Left ventricle myocardium inferior (tissue), 1 donor: ENCODE measurements at regions not wholly inside any gene's neighbourhood (a gene's known extent, or its start where the extent isn't known, plus 50 kb on each side); places are given as distances from the start of the nearest gene placed in this dataset.

Source experiments
- DNase-seq: peaks from one replicate; pipeline ENCODE4 v3.0.0-alpha.2; 2020
- H3K27ac ChIP-seq: fragments of 200-600 bp; replicated peaks from 2 replicates; pipeline ENCODE4 v1.8.0; 2021
- H3K27me3 ChIP-seq: fragments of 200-600 bp; 2 replicates; pipeline ENCODE4 v1.8.0; 2021; ENCODE audit warnings: low read depth
- H3K36me3 ChIP-seq: fragments of 200-600 bp; 2 replicates; pipeline ENCODE4 v1.8.0; 2021
- H3K4me1 ChIP-seq: fragments of 200-600 bp; 2 replicates; pipeline ENCODE4 v1.8.0; 2021
- H3K4me3 ChIP-seq: fragments of 200-600 bp; 2 replicates; pipeline ENCODE4 v1.8.0; 2021; ENCODE audit warnings: mild to moderate bottlenecking, moderate library complexity
- H3K9me3 ChIP-seq: fragments of 200-600 bp; replicated peaks from 2 replicates; pipeline ENCODE4 v1.8.0; 2021
- intact Hi-C: fragments of 100-400 bp; cut with micrococcal nuclease; formaldehyde crosslinking; loops from one replicate; pipeline ENCODE4 v1.11.0; 2022
- TF ChIP-seq, protein P1 (sequence below): fragments of 200-600 bp; IDR thresholded peaks from 2 replicates; pipeline ENCODE4 v1.8.0; 2021; ENCODE audit warnings: antibody characterized with exemption, mild to moderate bottlenecking, borderline replicate concordance
- donor health status: DM: no; HTN: yes; CAD: no; lungs with severe emphysema.

DNA sequence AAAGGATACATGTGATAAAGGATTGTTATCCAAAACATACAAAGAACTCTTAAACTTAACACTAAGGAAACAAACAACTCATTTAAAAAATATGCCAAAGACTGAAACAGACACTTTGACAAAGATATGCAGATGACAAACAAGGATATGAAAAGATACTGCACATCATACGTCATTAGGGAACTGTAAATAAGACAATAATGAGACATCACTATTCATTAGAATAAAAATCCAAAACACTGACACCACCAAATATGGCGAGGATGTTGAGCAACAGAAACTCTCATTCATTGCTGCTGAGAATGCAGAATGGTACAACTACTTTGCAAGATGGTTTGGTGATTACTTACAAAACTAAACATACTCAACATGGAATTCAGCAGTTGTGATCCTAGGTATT is 156.5 kb upstream of the FOXA2 start:
- no peaks in the 10 kb centered on the region for H3K36me3 ChIP-seq
- TF ChIP-seq, protein P1, sequence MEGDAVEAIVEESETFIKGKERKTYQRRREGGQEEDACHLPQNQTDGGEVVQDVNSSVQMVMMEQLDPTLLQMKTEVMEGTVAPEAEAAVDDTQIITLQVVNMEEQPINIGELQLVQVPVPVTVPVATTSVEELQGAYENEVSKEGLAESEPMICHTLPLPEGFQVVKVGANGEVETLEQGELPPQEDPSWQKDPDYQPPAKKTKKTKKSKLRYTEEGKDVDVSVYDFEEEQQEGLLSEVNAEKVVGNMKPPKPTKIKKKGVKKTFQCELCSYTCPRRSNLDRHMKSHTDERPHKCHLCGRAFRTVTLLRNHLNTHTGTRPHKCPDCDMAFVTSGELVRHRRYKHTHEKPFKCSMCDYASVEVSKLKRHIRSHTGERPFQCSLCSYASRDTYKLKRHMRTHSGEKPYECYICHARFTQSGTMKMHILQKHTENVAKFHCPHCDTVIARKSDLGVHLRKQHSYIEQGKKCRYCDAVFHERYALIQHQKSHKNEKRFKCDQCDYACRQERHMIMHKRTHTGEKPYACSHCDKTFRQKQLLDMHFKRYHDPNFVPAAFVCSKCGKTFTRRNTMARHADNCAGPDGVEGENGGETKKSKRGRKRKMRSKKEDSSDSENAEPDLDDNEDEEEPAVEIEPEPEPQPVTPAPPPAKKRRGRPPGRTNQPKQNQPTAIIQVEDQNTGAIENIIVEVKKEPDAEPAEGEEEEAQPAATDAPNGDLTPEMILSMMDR = no peak
- no peak overlapping the region for H3K27ac ChIP-seq
- no peak overlapping the region for H3K4me3 ChIP-seq
- no peak for DNase-seq
- peaks cover 8% of the 10 kb centered on the region for H3K9me3 ChIP-seq
- intact Hi-C loops = no loop called here
- H3K4me1 ChIP-seq = no peaks in the 10 kb centered on the region
- H3K27me3 ChIP-seq = no peaks in the 10 kb centered on the region

DNA sequence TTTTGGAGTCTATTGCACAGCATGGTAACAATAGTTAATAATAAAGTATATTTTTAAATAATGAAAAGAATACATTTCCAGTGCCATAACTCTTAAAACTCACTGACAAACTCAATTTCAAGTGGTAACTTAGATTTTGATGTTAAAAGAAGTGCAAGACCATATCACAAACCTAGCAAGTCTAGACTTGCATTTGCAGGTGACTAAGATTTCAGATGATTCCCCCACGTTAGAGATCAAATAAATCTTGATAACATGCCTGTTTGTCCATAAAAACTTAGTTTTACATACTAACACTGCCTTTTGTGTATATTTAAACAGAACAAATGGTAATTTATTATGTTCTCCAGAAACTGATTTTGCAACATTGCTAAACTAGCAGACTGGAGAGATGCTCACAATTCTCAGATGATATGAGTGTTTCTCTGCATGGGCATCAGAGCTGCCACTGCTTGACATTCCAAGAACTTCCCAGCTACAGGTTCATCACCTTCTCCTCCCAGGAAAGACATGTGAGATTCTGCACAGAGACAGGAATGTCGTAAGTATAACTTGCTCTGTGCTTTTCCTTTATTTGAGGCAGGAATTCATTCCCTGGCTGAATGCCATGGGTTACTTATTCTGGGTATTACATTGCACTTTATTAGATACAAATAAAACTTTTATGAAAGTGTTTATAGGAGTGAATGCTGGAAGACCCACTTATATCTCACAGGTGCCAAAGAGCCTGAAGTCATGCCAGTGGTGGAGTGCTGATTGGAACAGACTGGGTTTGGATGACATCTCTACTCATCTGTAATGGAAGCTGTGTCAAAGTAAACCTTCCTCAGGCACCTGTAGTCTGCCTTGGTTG is 160.2 kb upstream of the FOXA2 start:
- intact Hi-C loops = no loop called here
- Histone ChIP-seq H3K27ac (no peak overlapping the region), H3K9me3 (peaks cover 14% of the 10 kb centered on the region), H3K4me3 (no peak overlapping the region), H3K27me3 (no peaks in the 10 kb centered on the region), H3K36me3 (no peaks in the 10 kb centered on the region), H3K4me1 (no peaks in the 10 kb centered on the region)
- DNase-seq = no peak
- TF ChIP-seq, protein P1 = no peak

DNA sequence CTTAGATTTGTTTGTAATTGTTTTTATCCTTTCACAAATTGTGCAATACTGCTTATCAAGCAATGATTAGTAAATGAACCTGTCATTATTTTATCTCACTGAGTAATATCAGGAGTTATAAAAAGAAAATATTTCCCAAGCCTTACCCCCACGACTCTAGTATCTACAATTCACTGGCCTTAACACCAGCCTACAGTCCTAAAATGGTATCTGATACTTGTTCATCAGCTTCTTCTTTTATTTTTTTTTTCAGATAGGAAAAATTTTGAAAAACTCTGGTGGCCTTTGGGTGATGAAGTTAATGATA is 160.8 kb upstream of the FOXA2 start:
- TF ChIP-seq, protein P1 = no peak
- H3K27ac ChIP-seq = no peak overlapping the region
- no peaks in the 10 kb centered on the region for H3K4me1 ChIP-seq
- H3K36me3 ChIP-seq = no peaks in the 10 kb centered on the region
- no peak for DNase-seq
- H3K9me3 ChIP-seq = peaks cover 14% of the 10 kb centered on the region
- intact Hi-C loops = no loop called here
- H3K4me3 ChIP-seq = no peak overlapping the region
- no peaks in the 10 kb centered on the region for H3K27me3 ChIP-seq

DNA sequence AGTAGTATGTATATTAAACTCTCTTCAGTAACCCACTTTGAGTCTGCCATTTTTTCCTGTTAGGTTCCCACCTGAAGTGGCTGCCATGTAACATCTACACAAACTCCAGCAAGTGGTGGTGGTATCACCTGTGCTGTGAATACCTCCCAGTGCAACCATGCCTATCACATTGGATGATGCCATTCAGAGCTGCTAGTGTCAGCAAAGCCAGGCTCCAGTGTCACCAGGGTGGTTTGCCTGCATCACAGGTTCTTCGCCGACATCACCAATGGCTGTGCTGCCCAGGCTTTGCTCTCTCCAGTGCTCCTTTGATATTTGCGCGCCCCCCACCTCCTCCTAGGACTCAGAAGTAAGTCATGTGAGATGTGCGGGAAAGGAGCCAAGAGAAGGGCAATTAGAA is 162.6 kb upstream of the FOXA2 start:
- no peak for DNase-seq
- H3K9me3 ChIP-seq = peaks cover 14% of the 10 kb centered on the region
- H3K4me1 ChIP-seq = no peaks in the 10 kb centered on the region
- no peaks in the 10 kb centered on the region for H3K27me3 ChIP-seq
- intact Hi-C loops = no loop called here
- H3K27ac ChIP-seq = no peak overlapping the region
- H3K4me3 ChIP-seq = no peak overlapping the region
- TF ChIP-seq, protein P1 = no peak
- H3K36me3 ChIP-seq = no peaks in the 10 kb centered on the region

DNA sequence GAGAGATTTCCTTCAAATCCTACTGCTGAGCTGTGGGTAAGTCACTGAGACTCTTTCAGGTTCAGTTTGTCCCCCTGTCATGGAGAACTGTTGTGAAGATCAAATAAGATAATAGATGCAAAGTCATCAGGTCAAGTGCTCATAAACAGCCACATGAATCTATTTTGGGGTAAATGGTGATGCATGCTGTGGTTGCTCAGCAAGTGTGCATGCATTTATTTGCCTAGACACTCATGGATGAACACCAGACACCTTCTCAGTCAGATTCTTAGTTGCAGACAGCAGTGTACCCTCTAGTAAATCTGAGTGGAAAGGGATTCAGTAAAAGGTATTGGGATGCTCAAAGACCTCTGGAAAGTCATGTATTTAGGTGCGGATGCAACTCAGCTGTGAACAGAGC is 168.0 kb upstream of the FOXA2 start:
- Histone ChIP-seq H3K36me3 (no peaks in the 10 kb centered on the region), H3K4me1 (no peaks in the 10 kb centered on the region), H3K27me3 (no peaks in the 10 kb centered on the region), H3K9me3 (no peaks in the 10 kb centered on the region), H3K27ac (no peak overlapping the region), H3K4me3 (no peak overlapping the region)
- no peak for DNase-seq
- intact Hi-C loops = no loop called here
- TF ChIP-seq, protein P1 = no peak
